A673 (cell line): ENCODE measurements at regions not wholly inside any gene's neighbourhood (a gene's known extent, or its start where the extent isn't known, plus 50 kb on each side); places are given as distances from the start of the nearest gene placed in this dataset.

ENCODE experiments used
- EZH2 ChIP-seq: fragments of 200-600 bp; sonication (generic); IDR thresholded peaks from 2 replicates; pipeline ENCODE4 v1.6.1; 2017; ENCODE audit warnings: borderline replicate concordance, low read depth, mild to moderate bottlenecking, mixed read lengths, antibody characterized with exemption, low read length; ENCODE audit not compliant: poor library complexity, severe bottlenecking
- TF ChIP-seq, protein P1 (sequence below): fragments of 300-800, 200-600 bp; sonication (generic); conservative IDR thresholded peaks from 2 replicates; pipeline ENCODE4 v1.5.1; 2017; ENCODE audit warnings: low read depth, mild to moderate bottlenecking, antibody characterized with exemption, low read length, moderate library complexity, mixed read lengths

- TF ChIP-seq, protein P1, sequence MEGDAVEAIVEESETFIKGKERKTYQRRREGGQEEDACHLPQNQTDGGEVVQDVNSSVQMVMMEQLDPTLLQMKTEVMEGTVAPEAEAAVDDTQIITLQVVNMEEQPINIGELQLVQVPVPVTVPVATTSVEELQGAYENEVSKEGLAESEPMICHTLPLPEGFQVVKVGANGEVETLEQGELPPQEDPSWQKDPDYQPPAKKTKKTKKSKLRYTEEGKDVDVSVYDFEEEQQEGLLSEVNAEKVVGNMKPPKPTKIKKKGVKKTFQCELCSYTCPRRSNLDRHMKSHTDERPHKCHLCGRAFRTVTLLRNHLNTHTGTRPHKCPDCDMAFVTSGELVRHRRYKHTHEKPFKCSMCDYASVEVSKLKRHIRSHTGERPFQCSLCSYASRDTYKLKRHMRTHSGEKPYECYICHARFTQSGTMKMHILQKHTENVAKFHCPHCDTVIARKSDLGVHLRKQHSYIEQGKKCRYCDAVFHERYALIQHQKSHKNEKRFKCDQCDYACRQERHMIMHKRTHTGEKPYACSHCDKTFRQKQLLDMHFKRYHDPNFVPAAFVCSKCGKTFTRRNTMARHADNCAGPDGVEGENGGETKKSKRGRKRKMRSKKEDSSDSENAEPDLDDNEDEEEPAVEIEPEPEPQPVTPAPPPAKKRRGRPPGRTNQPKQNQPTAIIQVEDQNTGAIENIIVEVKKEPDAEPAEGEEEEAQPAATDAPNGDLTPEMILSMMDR = no peak
- TF ChIP-seq EZH2 = no peak
Observed at GRCh38 chr12:89769483-89769818, 60.8 kb upstream of the ATP2B1 start.
